ENCODE measurements at regions not wholly inside any gene's neighbourhood (a gene's known extent, or its start where the extent isn't known, plus 50 kb on each side); places are given as distances from the start of the nearest gene placed in this dataset.

DNA sequence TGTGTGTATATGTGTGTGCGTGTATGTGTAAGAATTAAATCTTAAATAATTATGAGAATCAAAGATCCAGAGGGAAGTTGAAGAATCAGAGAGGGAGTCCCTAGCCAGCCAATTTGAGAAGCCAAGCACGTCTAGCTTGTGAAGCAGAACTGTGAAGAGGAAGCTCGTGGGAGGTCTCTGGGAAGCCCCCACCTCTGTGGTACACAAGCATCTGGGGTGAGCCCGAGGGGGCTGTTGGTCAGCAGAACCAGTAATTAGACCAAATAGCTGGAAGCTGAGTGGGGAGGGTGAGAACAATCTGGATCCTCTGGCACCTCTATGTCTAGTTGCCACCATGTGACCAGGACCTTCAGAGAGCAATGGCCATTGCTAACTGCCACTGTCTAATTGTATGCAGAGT, 162.7 kb upstream of the ADRA1D start:
- DNase-seq (ENCODE audit: extremely low spot score, unreplicated experiment), result peak; percentile 78
- Mint-ChIP-seq H3K27ac (ENCODE audit: unreplicated experiment) (no peak overlapping the region), H3K4me1 (ENCODE audit: unreplicated experiment) (no peaks in the 10 kb centered on the region), H3K4me3 (ENCODE audit: unreplicated experiment) (no peak overlapping the region), H3K27me3 (ENCODE audit: unreplicated experiment) (no peaks in the 10 kb centered on the region), H3K36me3 (ENCODE audit: unreplicated experiment) (no peaks in the 10 kb centered on the region), H3K9me3 (ENCODE audit: unreplicated experiment) (no peaks in the 10 kb centered on the region)
- TF ChIP-seq CTCF (IDR thresholded peaks at IDR 0.05), result no peak

- Mint-ChIP-seq H3K27me3 (ENCODE audit: unreplicated experiment) (peaks cover 16% of the 10 kb centered on the region), H3K27ac (ENCODE audit: unreplicated experiment) (no peak overlapping the region), H3K36me3 (ENCODE audit: unreplicated experiment) (no peaks in the 10 kb centered on the region), H3K9me3 (ENCODE audit: unreplicated experiment) (no peaks in the 10 kb centered on the region), H3K4me3 (ENCODE audit: unreplicated experiment) (no peak overlapping the region), H3K4me1 (ENCODE audit: unreplicated experiment) (no peaks in the 10 kb centered on the region)
- no peak for DNase-seq (ENCODE audit: extremely low spot score, unreplicated experiment)
- no peak for TF ChIP-seq CTCF (IDR thresholded peaks at IDR 0.05)
Measured at GRCh38 chr20:4406627-4407026, 157.5 kb upstream of the ADRA1D start.

DNA sequence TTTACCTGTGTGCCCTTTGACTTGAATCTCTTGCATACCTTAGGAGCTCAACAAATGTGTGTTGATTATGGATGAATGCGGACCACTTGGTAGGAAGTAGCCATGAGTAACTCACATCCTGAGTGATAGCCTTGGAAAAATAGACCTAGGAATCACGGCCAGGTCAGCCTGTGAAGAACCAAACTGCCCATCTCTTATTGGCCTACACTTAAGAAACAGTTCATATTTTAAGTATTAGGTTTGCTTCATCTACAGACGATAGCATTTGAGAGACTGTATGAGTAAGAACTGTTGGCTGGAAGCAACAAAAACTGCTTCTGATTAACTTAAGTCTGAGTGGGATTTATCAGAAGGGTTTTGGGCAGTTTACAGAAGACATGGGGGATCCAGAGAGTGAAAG, 152.5 kb upstream of the ADRA1D start:
- H3K27me3 Mint-ChIP-seq (ENCODE audit: unreplicated experiment), result peaks cover 37% of the 10 kb centered on the region
- peaks cover 13% of the 10 kb centered on the region for H3K9me3 Mint-ChIP-seq (ENCODE audit: unreplicated experiment)
- no peak for TF ChIP-seq CTCF (IDR thresholded peaks at IDR 0.05)
- H3K36me3 Mint-ChIP-seq (ENCODE audit: unreplicated experiment), result no peaks in the 10 kb centered on the region
- no peak for DNase-seq (ENCODE audit: extremely low spot score, unreplicated experiment)
- no peak overlapping the region for H3K4me3 Mint-ChIP-seq (ENCODE audit: unreplicated experiment)
- H3K4me1 Mint-ChIP-seq (ENCODE audit: unreplicated experiment), result no peaks in the 10 kb centered on the region
- no peak overlapping the region for H3K27ac Mint-ChIP-seq (ENCODE audit: unreplicated experiment)

- Mint-ChIP-seq H3K27me3 (ENCODE audit: unreplicated experiment) (peaks cover 31% of the 10 kb centered on the region), H3K4me1 (ENCODE audit: unreplicated experiment) (no peaks in the 10 kb centered on the region), H3K9me3 (ENCODE audit: unreplicated experiment) (no peaks in the 10 kb centered on the region), H3K4me3 (ENCODE audit: unreplicated experiment) (no peak overlapping the region), H3K36me3 (ENCODE audit: unreplicated experiment) (no peaks in the 10 kb centered on the region), H3K27ac (ENCODE audit: unreplicated experiment) (no peak overlapping the region)
- TF ChIP-seq CTCF (IDR thresholded peaks at IDR 0.05), result no peak
- no peak for DNase-seq (ENCODE audit: extremely low spot score, unreplicated experiment)
Measured at GRCh38 chr20:4384961-4385360, 135.9 kb upstream of the ADRA1D start.

GRCh38 chr20:4383961-4384360, 134.9 kb upstream of the ADRA1D start:
- TF ChIP-seq CTCF (IDR thresholded peaks at IDR 0.05), result no peak
- no peak for DNase-seq (ENCODE audit: extremely low spot score, unreplicated experiment)
- Mint-ChIP-seq H3K4me3 (ENCODE audit: unreplicated experiment) (no peak overlapping the region), H3K27ac (ENCODE audit: unreplicated experiment) (no peak overlapping the region), H3K4me1 (ENCODE audit: unreplicated experiment) (no peaks in the 10 kb centered on the region), H3K27me3 (ENCODE audit: unreplicated experiment) (peaks cover 35% of the 10 kb centered on the region), H3K9me3 (ENCODE audit: unreplicated experiment) (no peaks in the 10 kb centered on the region), H3K36me3 (ENCODE audit: unreplicated experiment) (no peaks in the 10 kb centered on the region)

All from osteocyte (in vitro differentiated cells).